ENCODE measurements at regions not wholly inside any gene's neighbourhood (a gene's known extent, or its start where the extent isn't known, plus 50 kb on each side); places are given as distances from the start of the nearest gene placed in this dataset.

- no peak for TF ChIP-seq CTCF (IDR thresholded peaks at IDR 0.05)
- intact Hi-C loops (cut with DNase I; ENCODE audit: low total_unique reads), result no loop called here
- no peak overlapping the region for H3K4me3 ChIP-seq
- no peak overlapping the region for H3K27ac ChIP-seq
- no peaks in the 10 kb centered on the region for H3K36me3 ChIP-seq (ENCODE audit: low read depth, missing control alignments)
- H3K4me1 ChIP-seq, result no peaks in the 10 kb centered on the region
- no peaks in the 10 kb centered on the region for H3K9me3 ChIP-seq
- DNase-seq, result no peak
- no peaks in the 10 kb centered on the region for H3K27me3 ChIP-seq
Measured at GRCh38 chr2:226181909-226182308, 617.7 kb downstream of the IRS1 start.

- no peak for DNase-seq
- no peak overlapping the region for H3K4me3 ChIP-seq
- no peak for TF ChIP-seq CTCF (IDR thresholded peaks at IDR 0.05)
- no peak for TF ChIP-seq POLR2A (IDR thresholded peaks at IDR 0.05)
- H3K27me3 ChIP-seq, result no peaks in the 10 kb centered on the region
- no peak overlapping the region for H3K27ac ChIP-seq
- no peaks in the 10 kb centered on the region for H3K36me3 ChIP-seq (ENCODE audit: low read depth, missing control alignments)
- WGBS, 2 donors, result 79 to 88% methylated on average over 11 of the region's 11 CpGs
- no peaks in the 10 kb centered on the region for H3K9me3 ChIP-seq
- no peaks in the 10 kb centered on the region for H3K4me1 ChIP-seq
- intact Hi-C loops (cut with DNase I; ENCODE audit: low total_unique reads), result no loop called here
Measured at GRCh38 chr2:226180281-226180884, 619.2 kb downstream of the IRS1 start.

GRCh38 chr2:226179010-226179409 is 620.6 kb downstream of the IRS1 start:
- DNase-seq, result no peak
- WGBS, 2 donors, result 94 to 100% methylated on average over 1 of the region's 1 CpG
- H3K36me3 ChIP-seq (ENCODE audit: low read depth, missing control alignments), result no peaks in the 10 kb centered on the region
- no peaks in the 10 kb centered on the region for H3K9me3 ChIP-seq
- TF ChIP-seq POLR2A (IDR thresholded peaks at IDR 0.05) (no peak), CTCF (IDR thresholded peaks at IDR 0.05) (no peak)
- intact Hi-C loops (cut with DNase I; ENCODE audit: low total_unique reads), result no loop called here
- H3K27ac ChIP-seq, result no peak overlapping the region
- no peaks in the 10 kb centered on the region for H3K4me1 ChIP-seq
- no peaks in the 10 kb centered on the region for H3K27me3 ChIP-seq
- H3K4me3 ChIP-seq, result no peak overlapping the region

- 65 to 76% methylated on average over 3 of the region's 3 CpGs for WGBS, 2 donors
Measured at GRCh38 chr2:226176283-226176984, 623.2 kb downstream of the IRS1 start.

More at GRCh38 chr2:226176283-226176984, 623.2 kb downstream of the IRS1 start:
- H3K9me3 ChIP-seq, result no peaks in the 10 kb centered on the region
- no peak overlapping the region for H3K4me3 ChIP-seq
- intact Hi-C loops (cut with DNase I; ENCODE audit: low total_unique reads), result no loop called here
- no peaks in the 10 kb centered on the region for H3K27me3 ChIP-seq
- no peaks in the 10 kb centered on the region for H3K4me1 ChIP-seq
- DNase-seq, result no peak
- no peak for TF ChIP-seq CTCF (IDR thresholded peaks at IDR 0.05)
- TF ChIP-seq POLR2A (IDR thresholded peaks at IDR 0.05), result no peak
- H3K27ac ChIP-seq, result no peak overlapping the region
- H3K36me3 ChIP-seq (ENCODE audit: low read depth, missing control alignments), result no peaks in the 10 kb centered on the region

Measured in testis (tissue), 2 donors.